ENCODE measurements at regions not wholly inside any gene's neighbourhood (a gene's known extent, or its start where the extent isn't known, plus 50 kb on each side); places are given as distances from the start of the nearest gene placed in this dataset.

GRCh38 chr11:24155792-24156191, 341.1 kb upstream of the LUZP2 start:
- TF ChIP-seq CTCF (IDR thresholded peaks at IDR 0.05): no peak
- TF ChIP-seq EP300 (IDR thresholded peaks at IDR 0.05): no peak
- no peak for TF ChIP-seq POLR2A (IDR thresholded peaks at IDR 0.05)
- no peak for TF ChIP-seq POLR2AphosphoS5 (IDR thresholded peaks at IDR 0.05)

All from stomach (tissue), 4 donors.